K562 (cell line): ENCODE measurements at regions not wholly inside any gene's neighbourhood (a gene's known extent, or its start where the extent isn't known, plus 50 kb on each side); places are given as distances from the start of the nearest gene placed in this dataset.

ENCODE experiments used
- ELF1 ChIP-seq: fragments of 200-800 bp; sonication (Bioruptor generic); IDR thresholded peaks from 2 replicates; pipeline ENCODE4 v1.6.1; 2016; ENCODE audit warnings: missing genetic modification characterization, missing compliant biosample characterization
- SP1 ChIP-seq: sonication (generic); formaldehyde crosslinking; IDR thresholded peaks from 2 replicates; pipeline ENCODE4 v1.8.1; 2022; ENCODE audit warnings: mild to moderate bottlenecking, missing genetic modification reagents
- TF ChIP-seq, protein P1 (sequence below), 3 experiments: IDR thresholded peaks in 2 of 3; conservative IDR thresholded peaks in 1 of 3; 2 replicates each; pipeline ENCODE4 v1.5.1; 2011 to 2012; ENCODE audit warnings: low read length in 3 of 3, mild to moderate bottlenecking in 3 of 3, control low read depth in 2 of 3, improper control_type of control experiment in 1 of 3, inconsistent platforms in 1 of 3, low read depth in 1 of 3, mixed read lengths in 1 of 3, moderate library complexity in 1 of 3; ENCODE audit not compliant: insufficient read depth in 2 of 3

DNA sequence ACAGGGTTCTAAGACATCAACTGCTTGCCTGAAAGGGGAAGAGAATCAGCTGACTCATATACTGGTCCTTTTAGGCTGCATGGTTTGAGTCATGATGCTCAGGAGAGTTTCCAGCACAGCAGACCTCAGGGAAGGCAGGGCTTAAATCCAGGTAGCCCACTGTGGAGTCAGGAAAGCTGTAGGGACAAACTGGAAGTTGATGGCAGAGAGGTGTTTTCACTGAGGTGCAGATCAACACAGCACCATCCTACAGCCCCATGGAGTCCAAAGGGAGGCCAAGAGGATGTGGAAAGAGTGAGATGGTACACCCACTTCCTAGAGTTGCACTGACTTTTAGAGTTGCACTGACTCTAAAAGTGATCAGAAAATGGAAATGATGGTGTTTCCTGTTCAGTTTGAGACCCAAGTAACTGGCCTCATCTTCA lies 252.4 kb upstream of the DUSP10 start:
- TF ChIP-seq SP1, result no peak
- TF ChIP-seq, protein P1, sequence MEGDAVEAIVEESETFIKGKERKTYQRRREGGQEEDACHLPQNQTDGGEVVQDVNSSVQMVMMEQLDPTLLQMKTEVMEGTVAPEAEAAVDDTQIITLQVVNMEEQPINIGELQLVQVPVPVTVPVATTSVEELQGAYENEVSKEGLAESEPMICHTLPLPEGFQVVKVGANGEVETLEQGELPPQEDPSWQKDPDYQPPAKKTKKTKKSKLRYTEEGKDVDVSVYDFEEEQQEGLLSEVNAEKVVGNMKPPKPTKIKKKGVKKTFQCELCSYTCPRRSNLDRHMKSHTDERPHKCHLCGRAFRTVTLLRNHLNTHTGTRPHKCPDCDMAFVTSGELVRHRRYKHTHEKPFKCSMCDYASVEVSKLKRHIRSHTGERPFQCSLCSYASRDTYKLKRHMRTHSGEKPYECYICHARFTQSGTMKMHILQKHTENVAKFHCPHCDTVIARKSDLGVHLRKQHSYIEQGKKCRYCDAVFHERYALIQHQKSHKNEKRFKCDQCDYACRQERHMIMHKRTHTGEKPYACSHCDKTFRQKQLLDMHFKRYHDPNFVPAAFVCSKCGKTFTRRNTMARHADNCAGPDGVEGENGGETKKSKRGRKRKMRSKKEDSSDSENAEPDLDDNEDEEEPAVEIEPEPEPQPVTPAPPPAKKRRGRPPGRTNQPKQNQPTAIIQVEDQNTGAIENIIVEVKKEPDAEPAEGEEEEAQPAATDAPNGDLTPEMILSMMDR (IDR thresholded peaks at IDR 0.05 in 2 of 3, conservative IDR thresholded peaks at IDR 0.05 in 1 of 3; ENCODE audit: insufficient read depth in 2 of 3, low read depth in 1 of 3, low read length in 3 of 3), result no peak
- TF ChIP-seq ELF1 (tag), result no peak
